ENCODE measurements at regions not wholly inside any gene's neighbourhood (a gene's known extent, or its start where the extent isn't known, plus 50 kb on each side); places are given as distances from the start of the nearest gene placed in this dataset.

- TF ChIP-seq CTCF (IDR thresholded peaks at IDR 0.05; ENCODE audit: control extremely low read depth in 1 of 3, insufficient read depth in 1 of 3, low read depth in 1 of 3, low read length in 3 of 3) (no peak), CEBPB (IDR thresholded peaks at IDR 0.05; ENCODE audit: low read depth, low read length) (no peak), CHD1 (IDR thresholded peaks at IDR 0.05; ENCODE audit: low read depth, low read length) (no peak), ZNF274 (IDR thresholded peaks at IDR 0.05; ENCODE audit: borderline replicate concordance, extremely low read depth, low read length) (no peak), POLR2A (IDR thresholded peaks at IDR 0.05; ENCODE audit: control extremely low read depth in 1 of 2, low read depth in 2 of 2, low read length in 2 of 2) (no peak), TAF1 (IDR thresholded peaks at IDR 0.05; ENCODE audit: low read depth, low read length) (no peak), TEAD4 (IDR thresholded peaks at IDR 0.05; ENCODE audit: low read depth, low read length) (no peak), CHD2 (IDR thresholded peaks at IDR 0.05; ENCODE audit: low read length) (no peak)
Measured at GRCh38 chr12:93205361-93205760, 172.4 kb upstream of the NUDT4 start.

All from H1 (cell line).